K562 (cell line): ENCODE measurements at regions not wholly inside any gene's neighbourhood (a gene's known extent, or its start where the extent isn't known, plus 50 kb on each side); places are given as distances from the start of the nearest gene placed in this dataset.

Experiments
- ATAC-seq: fragments of 200-7000 bp; cut with Tn5 transposase; 3 replicates; pipeline ENCODE4 v1.9.1; 2020; ENCODE audit warnings: moderate library complexity
- BruUV-seq: library from RNA; stranded (reverse); fragments of 400-500 nt; replicated peaks from 2 replicates; lab custom pipeline; 2021; lab: Mats Ljungman, UMichigan
- CTCF ChIA-PET: fragments of 300-600 bp; formaldehyde crosslinking; extraction: SDS; loops from one replicate; lab custom pipeline; 2021; ENCODE audit warnings: low intra/inter-chr PET ratio; lab: Yijun Ruan, JAX
- POLR2A ChIA-PET: fragments of 300-600, 350-650 bp; sonication (Branson Sonifier 250); formaldehyde crosslinking; extraction: SDS; loops from one replicate; lab custom pipeline; 2021; ENCODE audit warnings: antibody characterized with exemption, inconsistent platforms; lab: Yijun Ruan, JAX
- DNase-seq, 4 experiments: peaks; one replicate each; pipeline versions ENCODE4 v3.0.0 to v3.0.0-alpha.2; 2011 to 2018; ENCODE audit warnings: low spot score in 3 of 4, mixed read lengths in 3 of 4; ENCODE audit errors: extremely low read depth in 1 of 4
- FAIRE-seq: peaks from 2 replicates; lab custom pipeline; 2011; peaks lifted over from hg19 to GRCh38; lab: Jason Lieb, UNC
- H2AFZ ChIP-seq: 2 replicates; pipeline ENCODE4 v1.6.0; 2011; ENCODE audit warnings: low read depth, low read length, control low read depth, inconsistent platforms
- H3K27ac ChIP-seq: fragments of 200-600 bp; 3 replicates; pipeline ENCODE4 v1.8.0; 2011; ENCODE audit warnings: low read depth, mild to moderate bottlenecking, control low read depth, inconsistent platforms, low read length, moderate library complexity, mixed read lengths; ENCODE audit errors: extremely low read depth
- H3K27me3 ChIP-seq, 2 experiments: fragments of 300-600 bp in 1 of 2; 2 replicates in 1 of 2; 3 replicates in 1 of 2; pipeline versions ENCODE4 v1.6.0 to v1.8.0; 2011; ENCODE audit warnings: inconsistent platforms in 2 of 2, low read length in 2 of 2, mild to moderate bottlenecking in 1 of 2, mixed read lengths in 1 of 2, moderate library complexity in 1 of 2; ENCODE audit not compliant: control insufficient read depth in 2 of 2, insufficient read depth in 2 of 2
- H3K36me3 ChIP-seq: fragments of 300-600 bp; 3 replicates; pipeline ENCODE4 v1.8.0; 2011; ENCODE audit warnings: mild to moderate bottlenecking, low read length, inconsistent platforms; ENCODE audit not compliant: control insufficient read depth, insufficient read depth
- H3K4me1 ChIP-seq, 2 experiments: fragments of 200-600 bp in 1 of 2; replicated peaks in 1 of 2; 2 replicates in 1 of 2; 3 replicates in 1 of 2; pipeline versions ENCODE4 v1.5.1 to v1.8.0; 2011; ENCODE audit warnings: inconsistent platforms in 2 of 2, low read length in 2 of 2, mild to moderate bottlenecking in 1 of 2, mixed read lengths in 1 of 2, moderate library complexity in 1 of 2; ENCODE audit not compliant: control insufficient read depth in 2 of 2, insufficient read depth in 2 of 2
- H3K4me2 ChIP-seq: 2 replicates; pipeline ENCODE4 v1.6.1; 2011; ENCODE audit warnings: low read length, control low read depth, inconsistent platforms, mixed read lengths; ENCODE audit not compliant: insufficient read depth
- H3K4me3 ChIP-seq: fragments of 200-600 bp; sonication (generic), shearing (Covaris generic); 2 replicates; pipeline ENCODE4 v1.5.1; 2016; ENCODE audit warnings: control low read depth, inconsistent platforms
- H3K79me2 ChIP-seq: fragments of 200-600 bp; 3 replicates; pipeline ENCODE4 v1.8.0; 2011; ENCODE audit warnings: low read length, inconsistent platforms; ENCODE audit not compliant: control insufficient read depth, insufficient read depth
- H3K9ac ChIP-seq, 2 experiments: 2 replicates each; pipeline versions ENCODE4 v1.6.0 to v1.6.1; 2011; ENCODE audit warnings: low read depth in 2 of 2, low read length in 2 of 2, control low read depth in 1 of 2, inconsistent platforms in 1 of 2, mild to moderate bottlenecking in 1 of 2, mixed read lengths in 1 of 2; ENCODE audit not compliant: insufficient read depth in 1 of 2
- H3K9me1 ChIP-seq: one replicate; pipeline ENCODE4 v1.6.0; 2011; ENCODE audit warnings: inconsistent platforms, mild to moderate bottlenecking, low read length, moderate library complexity; ENCODE audit not compliant: control insufficient read depth, insufficient read depth
- H3K9me3 ChIP-seq: replicated peaks from 2 replicates; pipeline ENCODE4 v1.5.1; 2011; ENCODE audit warnings: low read depth, low read length, inconsistent platforms; ENCODE audit not compliant: control insufficient read depth, insufficient read depth
- H4K20me1 ChIP-seq: replicated peaks from 2 replicates; pipeline ENCODE4 v1.6.1; 2011; ENCODE audit warnings: low read length, inconsistent platforms, mixed read lengths; ENCODE audit not compliant: control insufficient read depth, insufficient read depth
- ATF7 ChIP-seq: fragments of 450-650 bp; IDR thresholded peaks from 2 replicates; pipeline ENCODE4 v1.7.1; 2014; ENCODE audit warnings: mild to moderate bottlenecking, moderate library complexity
- CSDE1 ChIP-seq, 2 experiments: fragments of 450-650 bp; IDR thresholded peaks; 2 replicates each; pipeline ENCODE4 v1.6.1; 2016; ENCODE audit warnings: mild to moderate bottlenecking in 1 of 2
- GABPB2 ChIP-seq: fragments of 250-450 bp; sonication (Bioruptor Pico); conservative IDR thresholded peaks from 2 replicates; pipeline ENCODE4 v1.5.1; 2021; ENCODE audit warnings: mild to moderate bottlenecking
- GTF2A2 ChIP-seq: IDR thresholded peaks from 2 replicates; pipeline ENCODE4 v1.6.1; 2016; ENCODE audit warnings: mild to moderate bottlenecking, missing genetic modification characterization, missing compliant biosample characterization
- HMG20B ChIP-seq: fragments of 250-450 bp; sonication (Bioruptor Pico); IDR thresholded peaks from 2 replicates; pipeline ENCODE4 v1.5.0; 2021; ENCODE audit warnings: mild to moderate bottlenecking
- IRF2 ChIP-seq: sonication (generic); formaldehyde crosslinking; IDR thresholded peaks from 2 replicates; pipeline ENCODE4 v1.8.1; 2022; ENCODE audit warnings: mild to moderate bottlenecking, missing genetic modification reagents
- PPARD ChIP-seq: fragments of 250-450 bp; sonication (Bioruptor Pico); IDR thresholded peaks from 2 replicates; pipeline ENCODE4 v1.8.0; 2022; ENCODE audit warnings: inconsistent platforms, mild to moderate bottlenecking, moderate library complexity
- ZC3H4 ChIP-seq: sonication (generic); formaldehyde crosslinking; IDR thresholded peaks from 2 replicates; pipeline ENCODE4 v1.9.0; 2021; ENCODE audit warnings: missing genetic modification reagents, borderline replicate concordance
- ZNF696 ChIP-seq: fragments of 250-450 bp; sonication (Bioruptor Pico); conservative IDR thresholded peaks from 2 replicates; pipeline ENCODE4 v1.4.0; 2020; ENCODE audit warnings: mild to moderate bottlenecking, moderate library complexity
- ZNF830 ChIP-seq: fragments of 250-450 bp; sonication (Bioruptor Pico); IDR thresholded peaks from 2 replicates; pipeline ENCODE4 v1.5.0; 2021; ENCODE audit warnings: mild to moderate bottlenecking
- WGBS: fragments of 100-300 bp; shearing (Covaris generic); methylation state at CpG from one replicate; pipeline ENCODE4 v1.1.6; 2016; ENCODE audit warnings: low coverage, mixed read lengths; ENCODE audit not compliant: insufficient coverage; ENCODE audit errors: missing lambda C conversion rate; 5-methylcytosine and 5-hydroxymethylcytosine counted together
- in situ Hi-C: fragments of 300-500 bp; cut with MboI; formaldehyde crosslinking; loops from 4 replicates; pipeline ENCODE4 v1.15.0; 2018; ENCODE audit warnings: inconsistent platforms, mixed read lengths
- intact Hi-C: fragments of 100-400 bp; cut with micrococcal nuclease; formaldehyde crosslinking; loops from 2 replicates; pipeline ENCODE4 v1.14.2; 2022
- TF ChIP-seq, protein P1 (sequence below): IDR thresholded peaks from 2 replicates; pipeline ENCODE4 v1.6.1; 2014; ENCODE audit warnings: antibody characterized with exemption
- TF ChIP-seq, protein P2 (sequence below): fragments of 450-650 bp; formaldehyde crosslinking; IDR thresholded peaks from 2 replicates; pipeline ENCODE4 v1.4.0; 2022; ENCODE audit warnings: mild to moderate bottlenecking, moderate library complexity

DNA sequence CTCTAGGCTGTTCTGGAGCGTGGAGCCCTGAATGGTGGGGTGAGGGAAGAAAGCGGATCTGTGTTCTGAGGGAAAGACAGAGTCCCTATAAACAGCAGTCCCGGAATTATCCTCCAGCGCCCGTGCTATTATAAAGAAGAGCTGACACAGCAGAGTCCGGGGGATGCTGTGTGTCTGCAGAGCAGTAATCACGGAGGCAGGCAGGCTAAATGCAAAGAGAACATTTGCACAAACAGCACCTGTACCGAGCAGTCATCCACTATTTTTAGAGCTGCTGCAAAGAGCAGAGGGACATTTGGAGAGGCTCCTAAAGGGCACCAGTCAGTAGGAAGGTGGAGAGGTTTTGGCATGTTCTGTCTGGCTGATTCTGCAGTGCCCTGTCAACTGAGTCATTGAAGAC is 293.8 kb upstream of the SLC14A2 start:
- Histone ChIP-seq H3K27ac (no peak overlapping the region), H3K9me1 (no peaks in the 10 kb centered on the region), H3K4me3 (no peak overlapping the region), H3K79me2 (no peaks in the 10 kb centered on the region), H2AFZ (no peak overlapping the region), H3K9ac (no peak overlapping the region), H4K20me1 (no peaks in the 10 kb centered on the region), H3K27me3 (no peaks in the 10 kb centered on the region), H3K4me1 (no peaks in the 10 kb centered on the region), H3K4me2 (no peak overlapping the region), H3K36me3 (no peaks in the 10 kb centered on the region), H3K9me3 (no peaks in the 10 kb centered on the region)
- DNase-seq (no peak), FAIRE-seq (no peak), ATAC-seq (no peak)
- 0% methylated on average over 4 of the region's 8 CpGs for WGBS
- in situ Hi-C loops (no loop called here), intact Hi-C loops (no loop called here)
- TF ChIP-seq PPARD (CRISPR knock-in tag) (no peak), GABPB2 (CRISPR knock-in tag) (no peak), IRF2 (no peak), CSDE1 (IDR thresholded peaks at IDR 0.05) (no peak), ATF7 (no peak), ZC3H4 (no peak), HMG20B (no peak), ZNF830 (CRISPR knock-in tag) (no peak), GTF2A2 (tag) (no peak), ZNF696 (CRISPR knock-in tag) (no peak)
- TF ChIP-seq, protein P1, sequence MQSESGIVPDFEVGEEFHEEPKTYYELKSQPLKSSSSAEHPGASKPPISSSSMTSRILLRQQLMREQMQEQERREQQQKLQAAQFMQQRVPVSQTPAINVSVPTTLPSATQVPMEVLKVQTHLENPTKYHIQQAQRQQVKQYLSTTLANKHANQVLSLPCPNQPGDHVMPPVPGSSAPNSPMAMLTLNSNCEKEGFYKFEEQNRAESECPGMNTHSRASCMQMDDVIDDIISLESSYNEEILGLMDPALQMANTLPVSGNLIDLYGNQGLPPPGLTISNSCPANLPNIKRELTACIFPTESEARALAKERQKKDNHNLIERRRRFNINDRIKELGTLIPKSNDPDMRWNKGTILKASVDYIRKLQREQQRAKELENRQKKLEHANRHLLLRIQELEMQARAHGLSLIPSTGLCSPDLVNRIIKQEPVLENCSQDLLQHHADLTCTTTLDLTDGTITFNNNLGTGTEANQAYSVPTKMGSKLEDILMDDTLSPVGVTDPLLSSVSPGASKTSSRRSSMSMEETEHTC: no peak
- TF ChIP-seq, protein P2, sequence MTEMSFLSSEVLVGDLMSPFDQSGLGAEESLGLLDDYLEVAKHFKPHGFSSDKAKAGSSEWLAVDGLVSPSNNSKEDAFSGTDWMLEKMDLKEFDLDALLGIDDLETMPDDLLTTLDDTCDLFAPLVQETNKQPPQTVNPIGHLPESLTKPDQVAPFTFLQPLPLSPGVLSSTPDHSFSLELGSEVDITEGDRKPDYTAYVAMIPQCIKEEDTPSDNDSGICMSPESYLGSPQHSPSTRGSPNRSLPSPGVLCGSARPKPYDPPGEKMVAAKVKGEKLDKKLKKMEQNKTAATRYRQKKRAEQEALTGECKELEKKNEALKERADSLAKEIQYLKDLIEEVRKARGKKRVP (CRISPR knock-in tag): no peak
- BruUV-seq: no TSS peak
- POLR2A ChIA-PET: no interaction called here
- CTCF ChIA-PET: no interaction called here
